CD14-positive monocyte (primary cell): ENCODE measurements at regions not wholly inside any gene's neighbourhood (a gene's known extent, or its start where the extent isn't known, plus 50 kb on each side); places are given as distances from the start of the nearest gene placed in this dataset.

ENCODE experiments used
- DNase-seq, 3 donors: peaks; one replicate each; pipeline ENCODE4 v3.0.0-alpha.2; 2011 to 2022
- H2AFZ ChIP-seq: 2 replicates; pipeline ENCODE4 v1.6.0; 2012; ENCODE audit warnings: mild to moderate bottlenecking, low read depth, low read length, inconsistent platforms; ENCODE audit not compliant: insufficient read depth, poor library complexity, severe bottlenecking
- H3K27ac ChIP-seq, 2 donors: 1 replicate in 1 of 2; 2 replicates in 1 of 2; pipeline ENCODE4 v1.5.1; 2012 to 2013; ENCODE audit warnings: low read length in 2 of 2, control low read depth in 1 of 2, inconsistent platforms in 1 of 2, low read depth in 1 of 2, mild to moderate bottlenecking in 1 of 2
- H3K27me3 ChIP-seq, 2 donors: one replicate each; pipeline versions ENCODE4 v1.6.0 to v1.6.1; 2011 to 2013; ENCODE audit warnings: low read length in 2 of 2; ENCODE audit not compliant: control insufficient read depth in 2 of 2, insufficient read depth in 2 of 2
- H3K36me3 ChIP-seq, 2 donors: replicated peaks in 1 of 2; 1 replicate in 1 of 2; 2 replicates in 1 of 2; pipeline versions ENCODE4 v1.5.1 to v1.6.1; 2012 to 2013; ENCODE audit warnings: low read length in 2 of 2, control low read depth in 1 of 2, inconsistent platforms in 1 of 2, mild to moderate bottlenecking in 1 of 2; ENCODE audit not compliant: insufficient read depth in 2 of 2, control insufficient read depth in 1 of 2
- H3K4me1 ChIP-seq, 2 donors: 1 replicate in 1 of 2; 2 replicates in 1 of 2; pipeline versions ENCODE4 v1.5.1 to v1.6.1; 2012 to 2013; ENCODE audit warnings: low read length in 2 of 2, control low read depth in 1 of 2, inconsistent platforms in 1 of 2, mild to moderate bottlenecking in 1 of 2, moderate library complexity in 1 of 2; ENCODE audit not compliant: insufficient read depth in 2 of 2, control insufficient read depth in 1 of 2
- H3K4me2 ChIP-seq: replicated peaks from 2 replicates; pipeline ENCODE3; 2012; ENCODE audit warnings: low read length, moderate library complexity, mild to moderate bottlenecking; ENCODE audit not compliant: poor library complexity, severe bottlenecking; ENCODE audit errors: extremely low read depth
- H3K4me3 ChIP-seq, 3 experiments: fragments of 200-600 bp in 1 of 3; sonication (generic) in 1 of 3; replicated peaks in 1 of 3; 1 replicate in 2 of 3; 2 replicates in 1 of 3; pipeline ENCODE4 v1.5.1; 2011 to 2013; ENCODE audit warnings: low read length in 3 of 3, mild to moderate bottlenecking in 3 of 3, control low read depth in 2 of 3, low read depth in 2 of 3, inconsistent platforms in 1 of 3, moderate library complexity in 1 of 3
- H3K79me2 ChIP-seq: 2 replicates; pipeline ENCODE4 v1.6.0; 2012; ENCODE audit warnings: mild to moderate bottlenecking, control low read depth, inconsistent platforms, low read length, moderate library complexity; ENCODE audit not compliant: insufficient read depth
- H3K9ac ChIP-seq: 2 replicates; pipeline ENCODE4 v1.6.0; 2017; ENCODE audit warnings: low read length, mild to moderate bottlenecking; ENCODE audit not compliant: insufficient read depth, poor library complexity, severe bottlenecking
- H3K9me3 ChIP-seq, 2 donors: replicated peaks in 1 of 2; 1 replicate in 1 of 2; 2 replicates in 1 of 2; pipeline versions ENCODE4 v1.5.1 to v1.6.1; 2012 to 2013; ENCODE audit warnings: low read length in 2 of 2, control low read depth in 1 of 2; ENCODE audit not compliant: control insufficient read depth in 1 of 2, insufficient read depth in 1 of 2
- H4K20me1 ChIP-seq: 2 replicates; pipeline ENCODE4 v1.6.0; 2012; ENCODE audit warnings: mild to moderate bottlenecking, low read length, control low read depth, moderate library complexity; ENCODE audit not compliant: insufficient read depth
- H3K27ac Mint-ChIP-seq, 7 donors: one replicate each; pipeline ENCODE4 v1.8.0; 2020; ENCODE audit warnings: mild to moderate bottlenecking in 7 of 7, mixed read lengths in 7 of 7, moderate library complexity in 6 of 7, inconsistent platforms in 2 of 7
- H3K27me3 Mint-ChIP-seq, 3 donors: one replicate each; pipeline ENCODE4 v1.8.0; 2021 to 2022; ENCODE audit warnings: low read depth in 3 of 3, mild to moderate bottlenecking in 3 of 3, mixed read lengths in 3 of 3, moderate library complexity in 3 of 3, inconsistent platforms in 1 of 3
- H3K36me3 Mint-ChIP-seq, 2 donors: one replicate each; pipeline ENCODE4 v1.8.0; 2020; ENCODE audit warnings: mixed read lengths in 2 of 2, inconsistent platforms in 1 of 2, mild to moderate bottlenecking in 1 of 2
- H3K4me1 Mint-ChIP-seq: one replicate; pipeline ENCODE4 v1.8.0; 2020; ENCODE audit warnings: mild to moderate bottlenecking, mixed read lengths
- H3K4me3 Mint-ChIP-seq, 2 donors: one replicate each; pipeline ENCODE4 v1.8.0; 2020; ENCODE audit warnings: mild to moderate bottlenecking in 2 of 2, mixed read lengths in 2 of 2, moderate library complexity in 1 of 2
- H3K9me3 Mint-ChIP-seq, 7 donors: one replicate each; pipeline ENCODE4 v1.8.0; 2020 to 2022; ENCODE audit warnings: mixed read lengths in 7 of 7, mild to moderate bottlenecking in 6 of 7, moderate library complexity in 6 of 7, inconsistent platforms in 2 of 7
- WGBS: methylation state at CpG from one replicate; pipeline ENCODE4 v1.1.5; 2013; ENCODE audit warnings: missing lambda C conversion rate; ENCODE audit not compliant: insufficient coverage; 5-methylcytosine and 5-hydroxymethylcytosine counted together
- intact Hi-C, 2 donors: fragments of 100-400 bp; cut with micrococcal nuclease; formaldehyde crosslinking; loops; one replicate each; pipeline versions ENCODE4 v1.15.0 to v1.15.1; 2023
- TF ChIP-seq, protein P1 (sequence below): fragments of 200-600 bp; IDR thresholded peaks from one replicate; pipeline ENCODE4 v1.8.0; 2022; ENCODE audit warnings: antibody characterized with exemption, mild to moderate bottlenecking

GRCh38 chr4:10734697-10735096, 50.1 kb upstream of the CLNK start:
- Mint-ChIP-seq H3K4me3 (no peak overlapping the region), H3K27me3 (peaks cover 0 to 2% (median 1%) of the 10 kb centered on the region in 3 donors), H3K4me1 (peaks cover 2% of the 10 kb centered on the region), H3K9me3 (peaks cover 0 to 4% (median 0%) of the 10 kb centered on the region in 7 donors), H3K27ac (no peak overlapping the region), H3K36me3 (no peaks in the 10 kb centered on the region)
- H3K9me3 ChIP-seq = no peaks in the 10 kb centered on the region
- H3K9ac ChIP-seq = no peak overlapping the region
- H3K4me1 ChIP-seq = no peaks in the 10 kb centered on the region
- intact Hi-C loops = no loop called here
- no peaks in the 10 kb centered on the region for H3K79me2 ChIP-seq
- TF ChIP-seq, protein P1, sequence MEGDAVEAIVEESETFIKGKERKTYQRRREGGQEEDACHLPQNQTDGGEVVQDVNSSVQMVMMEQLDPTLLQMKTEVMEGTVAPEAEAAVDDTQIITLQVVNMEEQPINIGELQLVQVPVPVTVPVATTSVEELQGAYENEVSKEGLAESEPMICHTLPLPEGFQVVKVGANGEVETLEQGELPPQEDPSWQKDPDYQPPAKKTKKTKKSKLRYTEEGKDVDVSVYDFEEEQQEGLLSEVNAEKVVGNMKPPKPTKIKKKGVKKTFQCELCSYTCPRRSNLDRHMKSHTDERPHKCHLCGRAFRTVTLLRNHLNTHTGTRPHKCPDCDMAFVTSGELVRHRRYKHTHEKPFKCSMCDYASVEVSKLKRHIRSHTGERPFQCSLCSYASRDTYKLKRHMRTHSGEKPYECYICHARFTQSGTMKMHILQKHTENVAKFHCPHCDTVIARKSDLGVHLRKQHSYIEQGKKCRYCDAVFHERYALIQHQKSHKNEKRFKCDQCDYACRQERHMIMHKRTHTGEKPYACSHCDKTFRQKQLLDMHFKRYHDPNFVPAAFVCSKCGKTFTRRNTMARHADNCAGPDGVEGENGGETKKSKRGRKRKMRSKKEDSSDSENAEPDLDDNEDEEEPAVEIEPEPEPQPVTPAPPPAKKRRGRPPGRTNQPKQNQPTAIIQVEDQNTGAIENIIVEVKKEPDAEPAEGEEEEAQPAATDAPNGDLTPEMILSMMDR = no peak
- DNase-seq = no peak
- 100% methylated on average over 1 of the region's 5 CpGs for WGBS
- H4K20me1 ChIP-seq = no peaks in the 10 kb centered on the region
- no peaks in the 10 kb centered on the region for H3K27me3 ChIP-seq
- no peak overlapping the region for H3K4me2 ChIP-seq
- no peak overlapping the region for H3K27ac ChIP-seq
- no peak overlapping the region for H3K4me3 ChIP-seq
- H3K36me3 ChIP-seq = no peaks in the 10 kb centered on the region
- H2AFZ ChIP-seq = no peak overlapping the region
